Activated CD4-positive, alpha-beta T cell treated with anti-CD3 and anti-CD28 coated beads, Interleukin-10, Interleukin-2, amounts not matched to agents 100 ng/mL and 50 ng/mL, durations not matched to agents 16 hours and 8 hours (primary cell): ENCODE measurements at regions not wholly inside any gene's neighbourhood (a gene's known extent, or its start where the extent isn't known, plus 50 kb on each side); places are given as distances from the start of the nearest gene placed in this dataset.
A peak's percentile ranks its signal among the peaks of the same experiment; 100 is the strongest.

Experiments
- DNase-seq: peaks from one replicate; pipeline ENCODE4 v3.0.0-alpha.2; 2020

- no peak for DNase-seq
Measured at GRCh38 chr2:226619707-226620106, 179.9 kb downstream of the IRS1 start.

DNA sequence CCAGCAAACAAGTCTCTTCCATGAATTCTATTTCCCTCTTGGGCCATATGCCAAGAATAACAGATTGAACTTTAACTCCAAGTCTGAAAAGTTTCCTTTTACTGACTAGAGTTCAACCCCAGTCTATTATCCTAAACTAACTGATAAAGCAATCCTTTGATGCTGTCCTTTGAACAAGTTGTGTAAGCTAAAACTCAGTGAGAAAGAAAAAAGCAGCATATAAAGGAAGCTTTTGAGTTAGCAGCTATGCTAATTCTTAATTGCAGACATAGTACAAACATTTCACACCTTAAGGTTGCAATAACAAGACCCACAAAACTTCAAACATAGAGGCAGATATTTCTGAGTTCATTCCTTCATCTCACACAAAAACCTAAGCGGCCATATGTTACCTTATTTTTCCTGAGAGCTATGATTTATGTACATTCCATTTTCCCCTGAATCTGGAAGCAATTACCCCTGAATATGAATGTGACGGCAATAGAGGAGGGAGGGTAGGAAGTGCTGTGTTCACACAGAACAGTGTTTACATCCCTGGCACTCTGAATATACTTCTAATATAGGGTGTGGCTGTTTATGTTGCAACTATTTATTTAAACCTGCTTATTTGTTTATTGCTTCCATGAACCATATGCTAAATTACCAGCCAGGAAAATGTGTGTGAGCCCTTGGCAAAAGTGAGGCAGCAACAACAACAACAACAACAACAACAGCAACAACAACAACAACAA is 180.6 kb downstream of the IRS1 start:
- no peak for DNase-seq

- DNase-seq, result no peak
Measured at GRCh38 chr2:226618544-226618874, 181.1 kb downstream of the IRS1 start.

GRCh38 chr2:226615891-226616290 is 183.7 kb downstream of the IRS1 start:
- no peak for DNase-seq

GRCh38 chr2:226611944-226612318 is 187.7 kb downstream of the IRS1 start:
- DNase-seq, result no peak

GRCh38 chr2:226611196-226611943 is 188.2 kb downstream of the IRS1 start:
- DNase-seq, result no peak

DNA sequence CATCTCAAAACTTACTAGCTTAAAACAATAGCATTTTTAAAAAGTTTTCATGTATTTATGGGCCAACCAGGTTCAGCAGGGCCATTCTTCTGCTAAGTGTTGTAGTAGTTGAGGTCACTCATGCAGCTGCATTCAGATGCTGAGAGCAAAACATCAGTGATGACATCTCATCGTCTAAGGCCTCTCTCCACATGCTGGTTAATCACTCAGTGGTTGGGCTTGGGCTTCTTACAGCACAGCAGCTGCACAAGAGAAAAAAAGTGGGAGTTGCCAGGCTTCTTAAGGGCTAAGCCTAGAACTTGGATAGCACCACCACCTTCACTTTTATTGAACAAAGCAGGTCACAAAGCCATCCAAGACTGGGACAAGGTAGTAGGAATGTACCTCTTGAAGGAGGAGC is 190.3 kb downstream of the IRS1 start:
- no peak for DNase-seq

- peak; percentile 11 for DNase-seq
Measured at GRCh38 chr2:226608451-226608850, 191.2 kb downstream of the IRS1 start.

DNA sequence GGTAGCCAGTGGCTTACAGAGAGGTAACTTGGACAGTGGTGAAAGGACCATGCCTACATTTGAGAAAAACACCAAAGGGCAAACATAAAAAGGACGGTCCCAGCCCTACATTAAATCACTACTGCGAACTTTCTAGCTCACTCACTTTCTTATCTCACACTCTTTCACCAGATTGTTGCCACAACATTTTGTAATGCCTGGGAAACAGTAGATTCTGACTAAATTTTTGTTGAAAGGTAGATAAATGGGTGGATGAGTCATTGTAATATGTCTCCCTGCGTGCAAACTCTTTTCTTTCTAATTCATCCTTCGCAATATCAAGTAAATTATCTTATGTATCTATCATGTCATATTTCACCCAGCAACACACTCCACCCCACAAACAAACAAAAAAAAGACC is 192.2 kb downstream of the IRS1 start:
- no peak for DNase-seq

DNA sequence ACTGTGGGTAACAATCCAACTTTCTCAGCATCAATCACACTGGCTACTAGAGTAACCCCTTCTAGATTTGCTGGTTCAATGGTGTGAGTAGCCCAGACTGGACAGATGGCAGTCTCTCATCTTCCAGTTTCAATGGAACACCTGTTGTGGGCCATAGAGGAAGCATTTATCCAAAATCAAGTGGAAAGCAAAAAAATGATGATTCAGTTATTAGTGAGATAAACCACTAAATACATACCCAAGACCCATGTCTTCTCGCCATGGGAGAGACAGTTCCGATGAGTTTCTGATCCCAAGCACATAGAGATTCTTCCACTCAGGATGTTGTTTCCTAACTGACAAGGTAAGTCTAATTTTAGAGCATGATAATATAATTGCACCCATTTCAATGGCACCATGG is 194.0 kb downstream of the IRS1 start:
- no peak for DNase-seq

GRCh38 chr2:226603606-226604005 is 196.0 kb downstream of the IRS1 start:
- no peak for DNase-seq

GRCh38 chr2:226601881-226602662 is 197.5 kb downstream of the IRS1 start:
- no peak for DNase-seq

- DNase-seq, result no peak
Measured at GRCh38 chr2:226600802-226601201, 198.8 kb downstream of the IRS1 start.

- no peak for DNase-seq
Measured at GRCh38 chr2:226600184-226600583, 199.4 kb downstream of the IRS1 start.

DNA sequence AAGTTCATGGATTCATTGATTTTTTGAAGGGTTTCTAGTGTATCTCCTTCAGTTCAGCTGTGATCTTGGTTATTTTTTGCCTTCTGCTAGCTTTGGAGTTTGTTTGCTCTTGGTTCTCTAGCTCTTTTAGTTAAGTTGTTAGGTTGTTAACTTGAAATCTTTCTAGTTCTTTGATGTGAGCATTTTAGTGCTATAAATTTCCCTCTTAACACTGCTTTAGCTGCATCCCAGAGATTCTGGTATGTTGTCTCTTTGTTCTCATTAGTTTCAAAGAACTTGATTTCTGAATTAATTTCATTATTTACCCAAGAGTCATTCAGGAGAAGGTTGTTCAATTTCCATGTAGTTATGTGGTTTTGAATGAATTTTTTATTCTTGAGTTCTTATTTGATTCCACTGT is 210.6 kb downstream of the IRS1 start:
- no peak for DNase-seq

GRCh38 chr2:226585130-226585561 is 214.5 kb downstream of the IRS1 start:
- no peak for DNase-seq

GRCh38 chr2:226584518-226585055 is 215.0 kb downstream of the IRS1 start:
- no peak for DNase-seq

DNA sequence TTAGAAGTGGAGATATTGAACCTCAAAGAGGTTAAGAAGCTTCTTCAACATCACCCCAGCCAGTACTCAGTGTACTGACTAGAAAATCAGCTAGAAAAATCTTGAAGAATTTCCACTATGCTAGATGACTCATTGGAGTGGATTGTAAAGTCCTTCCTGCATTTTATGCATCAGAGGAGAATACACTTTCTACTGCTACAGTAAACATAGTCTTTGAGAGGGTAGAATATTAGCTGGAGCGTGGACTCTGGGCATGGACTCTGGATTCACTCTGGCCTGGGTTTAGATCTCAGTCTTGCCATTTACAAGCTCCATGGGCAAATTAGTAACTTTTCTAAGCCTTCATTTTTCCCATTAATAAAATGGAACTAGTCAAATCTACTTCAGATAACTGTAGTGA is 215.9 kb downstream of the IRS1 start:
- no peak for DNase-seq

DNA sequence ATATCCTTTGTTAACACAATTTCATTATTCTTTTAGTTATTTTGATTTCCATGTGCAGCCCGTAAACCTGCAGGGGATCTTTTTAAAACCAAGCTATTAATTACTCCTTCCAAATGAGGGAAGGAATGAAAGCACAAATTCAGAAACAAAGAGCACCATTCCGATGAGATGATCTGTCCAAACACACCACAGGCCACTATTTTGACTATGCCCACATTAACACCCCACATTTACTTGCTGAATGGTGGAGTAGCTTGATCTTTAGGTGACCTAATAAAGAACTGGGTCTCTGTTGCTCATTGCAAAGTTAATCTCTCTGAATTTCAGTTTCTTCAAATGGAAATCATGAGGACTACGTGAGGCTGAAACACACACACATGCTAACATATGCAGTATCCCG is 218.0 kb downstream of the IRS1 start:
- no peak for DNase-seq

DNA sequence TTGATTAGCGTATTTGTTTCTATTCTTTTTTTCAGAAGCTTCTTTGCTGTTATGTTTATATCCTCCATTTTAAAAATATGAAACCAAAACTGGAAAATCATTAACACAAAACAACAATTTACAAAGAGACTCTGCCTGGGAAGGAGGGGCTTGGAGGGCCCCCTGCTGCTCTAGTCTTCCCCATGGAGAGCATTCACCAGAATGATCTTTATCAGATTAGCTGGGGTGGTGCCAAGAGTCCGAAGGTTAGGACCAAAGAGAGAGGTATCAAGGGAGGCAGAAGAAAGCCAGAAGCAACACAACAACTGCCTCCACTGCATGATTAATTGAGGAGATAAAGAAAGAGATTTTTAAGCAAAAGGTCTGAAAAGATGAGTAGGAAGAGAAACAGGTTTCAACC is 218.6 kb downstream of the IRS1 start:
- no peak for DNase-seq

DNA sequence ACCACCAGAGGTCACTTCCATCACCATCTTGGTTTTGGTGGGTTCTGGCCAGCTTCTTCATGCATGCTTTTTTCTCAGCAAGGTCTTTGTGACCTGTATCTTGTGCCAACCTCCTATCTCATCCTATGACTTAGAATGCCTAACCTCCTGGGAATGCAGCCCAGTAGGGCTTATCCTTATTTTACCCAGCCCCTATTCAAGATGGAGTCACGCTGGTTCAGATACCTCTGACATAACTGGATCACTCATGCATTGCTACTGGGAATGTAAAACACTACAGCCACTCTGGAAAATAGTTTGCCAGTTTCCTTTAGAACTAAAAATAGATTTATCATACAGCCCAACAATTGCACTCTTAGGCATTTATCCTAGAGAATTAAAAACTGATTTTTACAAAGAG is 219.2 kb downstream of the IRS1 start:
- DNase-seq, result no peak

- no peak for DNase-seq
Measured at GRCh38 chr2:226579519-226579918, 220.1 kb downstream of the IRS1 start.

DNA sequence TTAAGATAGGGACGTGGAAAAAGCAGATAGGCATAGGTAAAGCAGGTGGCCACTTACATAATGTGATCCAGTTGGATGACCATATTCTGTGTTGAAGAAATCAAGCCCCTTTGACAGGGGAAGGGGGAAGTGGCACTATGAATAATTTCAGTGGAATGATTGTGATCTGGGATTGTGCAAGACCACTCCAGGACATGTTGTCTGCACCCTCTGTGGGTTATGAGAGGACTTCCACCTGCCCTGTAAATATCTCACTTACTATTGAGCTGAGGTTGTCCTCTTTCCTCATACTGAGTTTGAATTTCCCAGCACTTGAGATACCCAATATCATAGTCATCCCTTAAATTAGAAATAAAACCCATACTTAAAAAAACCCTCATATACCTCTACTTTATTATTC is 220.7 kb downstream of the IRS1 start:
- DNase-seq, result no peak

GRCh38 chr2:226578373-226578772 is 221.2 kb downstream of the IRS1 start:
- DNase-seq, result no peak
